WTC11 (cell line): ENCODE measurements at regions not wholly inside any gene's neighbourhood (a gene's known extent, or its start where the extent isn't known, plus 50 kb on each side); places are given as distances from the start of the nearest gene placed in this dataset.

ENCODE experiments used
- ATAC-seq: fragments of 200-7000 bp; cut with Tn5 transposase; 2 replicates; pipeline ENCODE4 v1.10.0; 2021; ENCODE audit warnings: mild to moderate bottlenecking, moderate library complexity
- CTCF ChIA-PET: fragments of 300-600 bp; sonication (Branson Sonifier 250); formaldehyde crosslinking; loops from one replicate; lab custom pipeline; 2021; ENCODE audit warnings: antibody characterized with exemption; lab: Charles Lee
- POLR2A ChIA-PET: fragments of 350-600 bp; sonication (Branson Sonifier 250); formaldehyde crosslinking; loops from one replicate; lab custom pipeline; 2021; ENCODE audit warnings: antibody characterized with exemption; lab: Charles Lee
- DNase-seq: peaks from one replicate; pipeline ENCODE4 v3.0.0; 2021; ENCODE audit warnings: low spot score
- H3K27ac Mint-ChIP-seq: 2 replicates; pipeline ENCODE4 v1.8.0; 2021; ENCODE audit warnings: mixed read lengths
- H3K27me3 Mint-ChIP-seq: 2 replicates; pipeline ENCODE4 v1.8.0; 2021; ENCODE audit warnings: low read depth, mild to moderate bottlenecking, moderate library complexity, mixed read lengths
- H3K36me3 Mint-ChIP-seq: 2 replicates; pipeline ENCODE4 v1.8.0; 2021; ENCODE audit warnings: mixed read lengths
- H3K4me1 Mint-ChIP-seq: 2 replicates; pipeline ENCODE4 v1.8.0; 2022; ENCODE audit warnings: mixed read lengths
- H3K4me3 Mint-ChIP-seq: 2 replicates; pipeline ENCODE4 v1.8.0; 2021; ENCODE audit warnings: mild to moderate bottlenecking, moderate library complexity, mixed read lengths
- H3K9me3 Mint-ChIP-seq: 2 replicates; pipeline ENCODE4 v1.8.0; 2021; ENCODE audit warnings: mixed read lengths
- AR ChIP-seq: fragments of 250-450 bp; sonication (Bioruptor Pico); IDR thresholded peaks from 2 replicates; pipeline ENCODE4 v1.9.0; 2021; ENCODE audit warnings: mild to moderate bottlenecking
- CREM ChIP-seq: sonication (generic); formaldehyde crosslinking; IDR thresholded peaks from 2 replicates; pipeline ENCODE4 v1.8.1; 2022; ENCODE audit warnings: mild to moderate bottlenecking, missing genetic modification reagents, moderate library complexity
- ETV6 ChIP-seq: sonication (generic); formaldehyde crosslinking; IDR thresholded peaks from 2 replicates; pipeline ENCODE4 v1.8.1; 2022; ENCODE audit warnings: mild to moderate bottlenecking, missing genetic modification reagents
- FOXK1 ChIP-seq: sonication (generic); formaldehyde crosslinking; IDR thresholded peaks from 2 replicates; pipeline ENCODE4 v1.8.0; 2022; ENCODE audit warnings: mild to moderate bottlenecking, moderate library complexity, missing genetic modification reagents
- GTF2I ChIP-seq: fragments of 250-450 bp; sonication (Bioruptor Pico); conservative IDR thresholded peaks from 2 replicates; pipeline ENCODE4 v1.4.0; 2021; ENCODE audit warnings: mild to moderate bottlenecking
- MLX ChIP-seq: sonication (generic); formaldehyde crosslinking; IDR thresholded peaks from 2 replicates; pipeline ENCODE4 v1.8.1; 2023; ENCODE audit warnings: mild to moderate bottlenecking, missing genetic modification reagents, moderate library complexity
- MXD4 ChIP-seq: fragments of 250-450 bp; sonication (Bioruptor Pico); IDR thresholded peaks from 2 replicates; pipeline ENCODE4 v1.8.0; 2021; ENCODE audit warnings: mild to moderate bottlenecking, moderate library complexity, borderline replicate concordance
- OVOL2 ChIP-seq: fragments of 250-450 bp; sonication (Bioruptor Pico); IDR thresholded peaks from 2 replicates; pipeline ENCODE4 v1.9.0; 2021; ENCODE audit warnings: mild to moderate bottlenecking, borderline replicate concordance
- RORB ChIP-seq: fragments of 250-450 bp; sonication (Bioruptor Pico); IDR thresholded peaks from 2 replicates; pipeline ENCODE4 v1.9.0; 2021; ENCODE audit warnings: mild to moderate bottlenecking
- SMAD3 ChIP-seq: sonication (generic); formaldehyde crosslinking; IDR thresholded peaks from 2 replicates; pipeline ENCODE4 v1.8.0; 2022; ENCODE audit warnings: missing genetic modification reagents, mild to moderate bottlenecking, borderline replicate concordance
- SMAD4 ChIP-seq: sonication (generic); formaldehyde crosslinking; IDR thresholded peaks from 2 replicates; pipeline ENCODE4 v1.8.0; 2022; ENCODE audit warnings: mild to moderate bottlenecking, missing genetic modification reagents
- ZNF121 ChIP-seq: sonication (generic); formaldehyde crosslinking; IDR thresholded peaks from 2 replicates; pipeline ENCODE4 v1.8.0; 2023; ENCODE audit warnings: missing genetic modification reagents
- ZNF138 ChIP-seq: sonication (generic); formaldehyde crosslinking; conservative IDR thresholded peaks from 2 replicates; pipeline ENCODE4 v1.8.1; 2022; ENCODE audit warnings: mild to moderate bottlenecking, moderate library complexity, missing genetic modification reagents
- TF ChIP-seq, protein P1 (sequence below): sonication (generic); formaldehyde crosslinking; IDR thresholded peaks from 2 replicates; pipeline ENCODE4 v1.8.1; 2023; ENCODE audit warnings: mild to moderate bottlenecking, missing genetic modification reagents, borderline replicate concordance
- TF ChIP-seq, protein P2 (sequence below): sonication (generic); formaldehyde crosslinking; IDR thresholded peaks from 2 replicates; pipeline ENCODE4 v1.8.0; 2022; ENCODE audit warnings: mild to moderate bottlenecking, missing genetic modification reagents
- TF ChIP-seq, protein P3 (sequence below): sonication (generic); formaldehyde crosslinking; conservative IDR thresholded peaks from 2 replicates; pipeline ENCODE4 v1.8.1; 2023; ENCODE audit warnings: mild to moderate bottlenecking, low read depth, missing genetic modification reagents, moderate library complexity

DNA sequence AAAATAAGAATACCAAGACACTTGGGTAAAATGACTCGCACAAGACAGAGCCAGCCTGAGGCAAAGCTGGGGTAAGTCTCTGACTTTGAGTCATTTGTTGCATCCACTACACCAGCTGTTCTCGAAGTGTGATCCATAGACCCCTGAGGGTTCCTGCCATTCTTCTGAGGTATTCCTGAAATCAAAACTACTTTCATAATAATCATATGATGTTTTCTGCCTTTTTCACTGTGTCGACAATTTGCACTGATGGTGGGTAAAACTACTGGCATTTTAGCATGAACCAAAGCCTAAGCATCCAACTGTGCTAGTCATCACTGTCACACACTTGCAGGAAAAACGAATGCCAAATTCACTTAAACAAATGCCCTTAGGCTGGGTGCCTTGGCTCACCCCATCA lies 135.5 kb upstream of the FUT8 start (continued):
- TF ChIP-seq MLX (CRISPR knock-in tag) (no peak), MXD4 (CRISPR knock-in tag) (no peak), FOXK1 (no peak), ZNF138 (CRISPR knock-in tag) (no peak)
- TF ChIP-seq, all 79 proteins: peak for 0

DNA sequence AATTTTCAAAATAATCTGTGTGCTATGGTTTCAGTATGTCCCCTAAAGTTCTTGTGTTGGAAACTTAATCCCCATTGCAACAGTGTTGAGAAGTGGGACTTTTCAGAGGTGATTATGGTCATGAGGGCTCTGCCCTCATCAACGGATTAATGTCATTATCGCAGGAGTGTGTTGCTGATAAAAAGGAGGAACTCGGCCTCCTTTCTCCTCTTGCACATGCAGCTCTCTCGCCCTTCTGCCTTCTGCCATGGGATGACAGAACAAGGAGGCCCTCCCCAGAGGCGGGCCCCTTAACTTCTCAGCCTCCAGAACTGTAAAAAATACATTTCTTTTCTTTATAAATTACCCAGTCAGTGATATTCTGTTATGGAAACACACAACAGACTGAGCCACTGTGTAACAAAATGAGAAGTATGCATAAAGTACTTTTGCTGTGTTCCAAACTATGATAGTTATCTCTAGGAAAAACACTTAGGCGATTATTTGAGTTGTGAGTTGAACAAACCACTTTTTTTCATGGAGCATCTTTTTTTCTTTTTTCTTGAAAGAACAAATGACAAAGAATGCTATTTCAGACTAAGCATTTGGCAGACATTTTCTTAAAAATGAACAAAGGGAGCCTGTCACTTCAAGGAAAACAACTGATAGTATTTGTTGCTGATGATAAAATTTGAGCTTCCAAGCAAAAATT lies 134.8 kb upstream of the FUT8 start:
- no peak overlapping the region for H3K27ac Mint-ChIP-seq
- DNase-seq (no peak), ATAC-seq (no peak)
- peaks cover 5% of the 10 kb centered on the region; the same call in 1 of the 2 replicates for H3K36me3 Mint-ChIP-seq
- ChIA-PET POLR2A (no interaction called here), CTCF (interaction anchor here (0.9 kb wide), 1 partner anchor 9 kb away, joined by 4 read pairs; no protein-coding TSS in a partner anchor)
- no peak overlapping the region for H3K4me3 Mint-ChIP-seq
- H3K4me1 Mint-ChIP-seq, result peaks cover 19% of the 10 kb centered on the region
- no peaks in the 10 kb centered on the region; the same call in 1 of the 2 replicates for H3K27me3 Mint-ChIP-seq
- TF ChIP-seq, protein P1, sequence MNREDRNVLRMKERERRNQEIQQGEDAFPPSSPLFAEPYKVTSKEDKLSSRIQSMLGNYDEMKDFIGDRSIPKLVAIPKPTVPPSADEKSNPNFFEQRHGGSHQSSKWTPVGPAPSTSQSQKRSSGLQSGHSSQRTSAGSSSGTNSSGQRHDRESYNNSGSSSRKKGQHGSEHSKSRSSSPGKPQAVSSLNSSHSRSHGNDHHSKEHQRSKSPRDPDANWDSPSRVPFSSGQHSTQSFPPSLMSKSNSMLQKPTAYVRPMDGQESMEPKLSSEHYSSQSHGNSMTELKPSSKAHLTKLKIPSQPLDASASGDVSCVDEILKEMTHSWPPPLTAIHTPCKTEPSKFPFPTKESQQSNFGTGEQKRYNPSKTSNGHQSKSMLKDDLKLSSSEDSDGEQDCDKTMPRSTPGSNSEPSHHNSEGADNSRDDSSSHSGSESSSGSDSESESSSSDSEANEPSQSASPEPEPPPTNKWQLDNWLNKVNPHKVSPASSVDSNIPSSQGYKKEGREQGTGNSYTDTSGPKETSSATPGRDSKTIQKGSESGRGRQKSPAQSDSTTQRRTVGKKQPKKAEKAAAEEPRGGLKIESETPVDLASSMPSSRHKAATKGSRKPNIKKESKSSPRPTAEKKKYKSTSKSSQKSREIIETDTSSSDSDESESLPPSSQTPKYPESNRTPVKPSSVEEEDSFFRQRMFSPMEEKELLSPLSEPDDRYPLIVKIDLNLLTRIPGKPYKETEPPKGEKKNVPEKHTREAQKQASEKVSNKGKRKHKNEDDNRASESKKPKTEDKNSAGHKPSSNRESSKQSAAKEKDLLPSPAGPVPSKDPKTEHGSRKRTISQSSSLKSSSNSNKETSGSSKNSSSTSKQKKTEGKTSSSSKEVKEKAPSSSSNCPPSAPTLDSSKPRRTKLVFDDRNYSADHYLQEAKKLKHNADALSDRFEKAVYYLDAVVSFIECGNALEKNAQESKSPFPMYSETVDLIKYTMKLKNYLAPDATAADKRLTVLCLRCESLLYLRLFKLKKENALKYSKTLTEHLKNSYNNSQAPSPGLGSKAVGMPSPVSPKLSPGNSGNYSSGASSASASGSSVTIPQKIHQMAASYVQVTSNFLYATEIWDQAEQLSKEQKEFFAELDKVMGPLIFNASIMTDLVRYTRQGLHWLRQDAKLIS (CRISPR knock-in tag), result no peak
- TF ChIP-seq MLX (CRISPR knock-in tag) (no peak), SMAD4 (CRISPR knock-in tag) (no peak), ZNF121 (no peak), ETV6 (CRISPR knock-in tag) (no peak), SMAD3 (CRISPR knock-in tag) (no peak), GTF2I (CRISPR knock-in tag) (no peak), OVOL2 (no peak), AR (CRISPR knock-in tag) (no peak), CREM (CRISPR knock-in tag) (no peak), RORB (CRISPR knock-in tag) (no peak)
- TF ChIP-seq, protein P2, sequence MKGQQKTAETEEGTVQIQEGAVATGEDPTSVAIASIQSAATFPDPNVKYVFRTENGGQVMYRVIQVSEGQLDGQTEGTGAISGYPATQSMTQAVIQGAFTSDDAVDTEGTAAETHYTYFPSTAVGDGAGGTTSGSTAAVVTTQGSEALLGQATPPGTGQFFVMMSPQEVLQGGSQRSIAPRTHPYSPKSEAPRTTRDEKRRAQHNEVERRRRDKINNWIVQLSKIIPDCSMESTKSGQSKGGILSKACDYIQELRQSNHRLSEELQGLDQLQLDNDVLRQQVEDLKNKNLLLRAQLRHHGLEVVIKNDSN (CRISPR knock-in tag), result no peak
- TF ChIP-seq, protein P3, sequence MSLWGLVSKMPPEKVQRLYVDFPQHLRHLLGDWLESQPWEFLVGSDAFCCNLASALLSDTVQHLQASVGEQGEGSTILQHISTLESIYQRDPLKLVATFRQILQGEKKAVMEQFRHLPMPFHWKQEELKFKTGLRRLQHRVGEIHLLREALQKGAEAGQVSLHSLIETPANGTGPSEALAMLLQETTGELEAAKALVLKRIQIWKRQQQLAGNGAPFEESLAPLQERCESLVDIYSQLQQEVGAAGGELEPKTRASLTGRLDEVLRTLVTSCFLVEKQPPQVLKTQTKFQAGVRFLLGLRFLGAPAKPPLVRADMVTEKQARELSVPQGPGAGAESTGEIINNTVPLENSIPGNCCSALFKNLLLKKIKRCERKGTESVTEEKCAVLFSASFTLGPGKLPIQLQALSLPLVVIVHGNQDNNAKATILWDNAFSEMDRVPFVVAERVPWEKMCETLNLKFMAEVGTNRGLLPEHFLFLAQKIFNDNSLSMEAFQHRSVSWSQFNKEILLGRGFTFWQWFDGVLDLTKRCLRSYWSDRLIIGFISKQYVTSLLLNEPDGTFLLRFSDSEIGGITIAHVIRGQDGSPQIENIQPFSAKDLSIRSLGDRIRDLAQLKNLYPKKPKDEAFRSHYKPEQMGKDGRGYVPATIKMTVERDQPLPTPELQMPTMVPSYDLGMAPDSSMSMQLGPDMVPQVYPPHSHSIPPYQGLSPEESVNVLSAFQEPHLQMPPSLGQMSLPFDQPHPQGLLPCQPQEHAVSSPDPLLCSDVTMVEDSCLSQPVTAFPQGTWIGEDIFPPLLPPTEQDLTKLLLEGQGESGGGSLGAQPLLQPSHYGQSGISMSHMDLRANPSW (CRISPR knock-in tag), result no peak
- peaks cover 5% of the 10 kb centered on the region; the same call in 1 of the 2 replicates for H3K9me3 Mint-ChIP-seq
